Suprapubic skin (tissue), 4 donors: ENCODE measurements at regions not wholly inside any gene's neighbourhood (a gene's known extent, or its start where the extent isn't known, plus 50 kb on each side); places are given as distances from the start of the nearest gene placed in this dataset.
A peak's percentile ranks its signal among the peaks of the same experiment; 100 is the strongest.

Experiments used
- DNase-seq, 2 donors: peaks; one replicate each; pipeline ENCODE4 v3.0.0-alpha.2; 2019; ENCODE audit warnings: low spot score in 2 of 2
- H3K27ac ChIP-seq: fragments of 200-600 bp; sonication (generic); one replicate; pipeline ENCODE4 v1.5.1; 2019
- H3K27me3 ChIP-seq: fragments of 200-600 bp; sonication (generic); one replicate; pipeline ENCODE4 v1.5.1; 2019
- H3K36me3 ChIP-seq: fragments of 200-600 bp; sonication (generic); one replicate; pipeline ENCODE4 v1.5.1; 2019
- H3K4me1 ChIP-seq: fragments of 200-600 bp; sonication (generic); one replicate; pipeline ENCODE4 v1.5.1; 2019
- H3K4me3 ChIP-seq: fragments of 200-600 bp; sonication (generic); one replicate; pipeline ENCODE4 v1.5.1; 2019; ENCODE audit warnings: mild to moderate bottlenecking
- H3K9me3 ChIP-seq: fragments of 200-600 bp; sonication (generic); one replicate; pipeline ENCODE4 v1.5.1; 2019
- EP300 ChIP-seq: sonication (generic); formaldehyde crosslinking; IDR thresholded peaks from one replicate; pipeline ENCODE4 v1.6.1; 2017; ENCODE audit warnings: antibody characterized with exemption
- POLR2A ChIP-seq, 2 donors: fragments of 450-650 bp; IDR thresholded peaks; one replicate each; pipeline ENCODE4 v1.6.1; 2017; ENCODE audit warnings: antibody characterized with exemption in 2 of 2, mild to moderate bottlenecking in 2 of 2, moderate library complexity in 2 of 2
- POLR2AphosphoS5 ChIP-seq, 3 donors: sonication (generic); formaldehyde crosslinking; IDR thresholded peaks; one replicate each; pipeline ENCODE4 v1.6.1; 2017; ENCODE audit warnings: antibody characterized with exemption in 3 of 3
- WGBS: methylation state at CpG from one replicate; pipeline ENCODE4 v1.1.5; 2018; 5-methylcytosine and 5-hydroxymethylcytosine counted together
- TF ChIP-seq, protein P1 (sequence below), 2 donors: fragments of 200-600 bp in 1 of 2; fragments of 450-650 bp in 1 of 2; sonication (generic) in 1 of 2; IDR thresholded peaks; one replicate each; pipeline ENCODE4 v1.5.1; 2016 to 2019; ENCODE audit warnings: antibody characterized with exemption in 2 of 2, mild to moderate bottlenecking in 1 of 2, moderate library complexity in 1 of 2

DNA sequence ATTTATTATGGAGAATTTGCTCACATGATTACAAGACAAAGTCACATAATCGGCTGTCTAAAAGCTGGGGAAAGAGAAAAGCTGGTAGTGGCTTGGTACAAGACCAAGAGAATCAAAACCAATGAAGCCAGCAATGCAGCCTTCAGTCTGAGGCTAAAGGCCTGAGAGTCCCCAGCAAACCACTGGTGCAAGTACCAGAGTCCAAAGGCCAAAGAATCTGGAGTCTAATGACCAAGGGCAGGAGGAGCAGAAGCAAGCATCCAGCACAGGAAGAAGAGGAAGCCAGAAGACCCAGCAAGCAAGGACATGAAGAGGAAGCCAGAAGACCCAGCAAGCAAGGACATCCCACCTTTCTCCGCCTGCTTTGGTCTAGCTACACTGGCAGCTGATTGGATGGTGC lies 250.6 kb upstream of the SALL1 start:
- TF ChIP-seq POLR2A (IDR thresholded peaks at IDR 0.05) (no peak), EP300 (no peak), POLR2AphosphoS5 (IDR thresholded peaks at IDR 0.05) (no peak)
- TF ChIP-seq, protein P1, sequence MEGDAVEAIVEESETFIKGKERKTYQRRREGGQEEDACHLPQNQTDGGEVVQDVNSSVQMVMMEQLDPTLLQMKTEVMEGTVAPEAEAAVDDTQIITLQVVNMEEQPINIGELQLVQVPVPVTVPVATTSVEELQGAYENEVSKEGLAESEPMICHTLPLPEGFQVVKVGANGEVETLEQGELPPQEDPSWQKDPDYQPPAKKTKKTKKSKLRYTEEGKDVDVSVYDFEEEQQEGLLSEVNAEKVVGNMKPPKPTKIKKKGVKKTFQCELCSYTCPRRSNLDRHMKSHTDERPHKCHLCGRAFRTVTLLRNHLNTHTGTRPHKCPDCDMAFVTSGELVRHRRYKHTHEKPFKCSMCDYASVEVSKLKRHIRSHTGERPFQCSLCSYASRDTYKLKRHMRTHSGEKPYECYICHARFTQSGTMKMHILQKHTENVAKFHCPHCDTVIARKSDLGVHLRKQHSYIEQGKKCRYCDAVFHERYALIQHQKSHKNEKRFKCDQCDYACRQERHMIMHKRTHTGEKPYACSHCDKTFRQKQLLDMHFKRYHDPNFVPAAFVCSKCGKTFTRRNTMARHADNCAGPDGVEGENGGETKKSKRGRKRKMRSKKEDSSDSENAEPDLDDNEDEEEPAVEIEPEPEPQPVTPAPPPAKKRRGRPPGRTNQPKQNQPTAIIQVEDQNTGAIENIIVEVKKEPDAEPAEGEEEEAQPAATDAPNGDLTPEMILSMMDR (IDR thresholded peaks at IDR 0.05), result no peak
- no peaks in the 10 kb centered on the region for H3K27me3 ChIP-seq
- 91% methylated on average over 2 of the region's 2 CpGs for WGBS
- no peak overlapping the region for H3K4me3 ChIP-seq
- DNase-seq, result no peak
- no peaks in the 10 kb centered on the region for H3K9me3 ChIP-seq
- H3K36me3 ChIP-seq, result no peaks in the 10 kb centered on the region
- H3K27ac ChIP-seq, result no peak overlapping the region
- no peaks in the 10 kb centered on the region for H3K4me1 ChIP-seq

DNA sequence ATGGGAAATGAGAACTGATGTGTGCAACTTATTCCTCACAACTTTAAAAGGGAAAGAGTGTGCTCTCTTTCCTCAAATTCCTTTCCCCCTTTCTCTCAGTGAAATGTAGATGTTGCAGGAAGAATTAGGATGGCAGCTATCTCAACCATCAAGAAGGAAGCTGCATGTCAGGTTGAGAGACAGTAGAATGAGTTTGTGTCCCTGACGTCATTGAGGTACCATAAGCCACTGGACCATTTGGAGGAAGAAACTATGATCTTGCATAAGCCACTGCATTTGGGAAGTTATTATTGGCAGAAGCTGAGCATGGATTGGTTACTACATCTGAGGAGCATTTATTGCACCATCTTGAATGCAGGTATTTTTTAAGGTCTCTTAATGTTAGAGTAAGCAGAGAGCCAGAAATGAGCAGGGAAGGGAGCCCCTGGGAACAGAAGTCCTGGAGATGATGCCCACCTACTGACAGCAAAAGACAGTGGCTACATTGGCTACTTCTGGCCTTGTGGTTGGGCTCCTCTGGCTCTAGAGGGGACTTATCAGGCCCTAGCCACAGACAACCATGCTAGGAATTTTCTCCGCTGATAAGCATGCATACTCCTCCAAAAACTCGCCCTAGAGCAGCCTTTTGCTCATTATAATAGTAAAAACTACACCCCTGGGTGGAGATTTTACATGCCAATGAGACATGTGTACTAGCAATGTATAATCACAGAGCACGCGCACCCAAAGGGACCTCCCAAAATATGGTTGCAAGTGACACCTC lies 249.0 kb upstream of the SALL1 start:
- TF ChIP-seq POLR2A (IDR thresholded peaks at IDR 0.05), result no peak
- TF ChIP-seq, protein P1 (IDR thresholded peaks at IDR 0.05), result no peak
- no peak for TF ChIP-seq POLR2AphosphoS5 (IDR thresholded peaks at IDR 0.05)
- TF ChIP-seq EP300, result no peak
- H3K9me3 ChIP-seq, result no peaks in the 10 kb centered on the region
- DNase-seq, result no peak
- 94% methylated on average over 5 of the region's 5 CpGs for whole genome bisulfite sequencing
- H3K27ac ChIP-seq, result no peak overlapping the region
- no peaks in the 10 kb centered on the region for H3K4me1 ChIP-seq
- no peaks in the 10 kb centered on the region for H3K36me3 ChIP-seq
- H3K27me3 ChIP-seq, result no peaks in the 10 kb centered on the region
- no peak overlapping the region for H3K4me3 ChIP-seq

DNA sequence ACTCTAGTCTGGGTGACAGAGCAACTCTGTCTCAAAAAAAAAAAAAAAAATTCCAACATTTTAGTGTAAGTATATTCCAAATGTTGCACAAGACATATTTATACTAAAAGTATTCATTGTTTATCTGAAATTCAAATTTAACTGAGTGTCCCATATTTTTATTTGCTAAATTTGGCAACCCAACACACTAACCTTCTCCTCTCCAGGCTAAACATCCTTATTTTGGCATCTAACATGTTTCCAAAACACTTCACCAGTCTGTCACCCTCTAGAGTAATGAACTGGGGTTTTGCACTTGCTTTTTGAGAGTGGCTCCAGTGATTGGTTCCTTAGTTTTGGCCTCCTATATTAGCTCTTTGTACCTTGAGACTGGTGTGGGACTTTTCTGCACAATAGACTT lies 243.4 kb upstream of the SALL1 start:
- no peaks in the 10 kb centered on the region for H3K27me3 ChIP-seq
- no peaks in the 10 kb centered on the region for H3K36me3 ChIP-seq
- no peak overlapping the region for H3K27ac ChIP-seq
- H3K4me3 ChIP-seq, result no peak overlapping the region
- no peaks in the 10 kb centered on the region for H3K9me3 ChIP-seq
- no peak for DNase-seq
- H3K4me1 ChIP-seq, result peaks cover 3% of the 10 kb centered on the region
- TF ChIP-seq POLR2A (IDR thresholded peaks at IDR 0.05) (no peak), POLR2AphosphoS5 (IDR thresholded peaks at IDR 0.05) (no peak), EP300 (no peak)
- TF ChIP-seq, protein P1 (IDR thresholded peaks at IDR 0.05), result no peak

DNA sequence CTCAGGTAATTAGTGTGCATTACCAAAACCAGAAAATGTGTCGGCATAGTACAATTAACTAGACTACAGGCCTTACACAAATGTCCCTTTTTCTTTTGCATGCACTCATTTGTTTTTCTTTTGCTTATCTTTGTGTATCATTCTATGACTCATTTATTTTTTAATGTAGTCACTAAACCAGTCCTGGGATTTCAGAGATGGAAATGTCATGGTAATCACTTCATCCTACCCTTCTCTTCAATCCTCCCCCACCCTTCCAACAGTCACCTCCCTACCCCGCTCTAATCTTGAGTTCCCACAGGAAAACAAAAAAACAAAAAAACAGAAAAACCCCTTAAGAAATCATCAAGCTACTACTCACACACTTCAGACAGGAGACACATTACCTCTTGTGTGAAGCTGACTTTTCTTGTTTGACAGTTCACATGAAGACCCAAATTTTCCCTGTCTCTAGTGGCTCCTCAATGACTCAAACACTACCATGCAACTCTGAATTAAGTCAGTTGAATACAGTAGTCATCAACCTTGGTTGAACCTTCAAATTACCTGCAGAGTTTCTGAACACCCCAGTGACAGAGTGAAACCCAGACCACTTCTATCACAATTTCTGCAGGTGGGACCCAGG lies 242.4 kb upstream of the SALL1 start:
- Histone ChIP-seq H3K27me3 (no peaks in the 10 kb centered on the region), H3K4me3 (no peak overlapping the region), H3K36me3 (no peaks in the 10 kb centered on the region), H3K9me3 (no peaks in the 10 kb centered on the region), H3K27ac (no peak overlapping the region), H3K4me1 (peaks cover 3% of the 10 kb centered on the region)
- 80% methylated on average over 2 of the region's 2 CpGs for WGBS
- DNase-seq, result no peak
- TF ChIP-seq EP300 (no peak), POLR2AphosphoS5 (IDR thresholded peaks at IDR 0.05) (no peak), POLR2A (IDR thresholded peaks at IDR 0.05) (no peak)
- TF ChIP-seq, protein P1 (IDR thresholded peaks at IDR 0.05), result no peak

DNA sequence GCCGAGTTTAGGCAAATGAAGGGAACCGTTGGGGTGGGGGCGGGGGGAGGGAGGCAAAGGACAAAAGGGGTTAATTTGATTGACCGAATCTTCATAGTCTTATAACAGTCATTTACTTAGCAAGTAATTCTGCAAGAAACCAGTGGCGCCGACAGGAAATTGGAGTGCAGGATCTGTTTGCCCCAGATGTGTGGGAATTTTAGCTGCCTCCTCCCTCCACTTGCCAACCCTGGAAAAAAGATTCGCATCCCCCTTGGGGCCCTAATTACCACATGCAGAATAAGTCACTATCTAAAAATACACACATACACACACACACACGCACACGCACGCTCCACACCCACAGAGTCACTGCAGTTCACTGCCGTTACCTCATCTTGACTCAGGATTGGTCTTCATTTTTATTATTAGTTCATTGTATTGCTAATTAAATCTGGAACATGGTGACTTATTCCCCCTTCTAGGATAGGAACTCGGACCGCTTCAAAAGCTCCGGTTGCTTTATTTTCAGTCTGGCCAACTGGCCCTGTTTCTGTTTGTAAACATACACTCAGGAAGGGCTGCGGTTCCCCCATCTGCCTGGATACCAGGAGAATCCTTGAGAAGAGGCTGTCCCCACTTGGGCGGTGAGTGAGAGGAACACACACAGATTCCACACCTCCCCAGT lies 241.6 kb upstream of the SALL1 start:
- Histone ChIP-seq H3K4me3 (no peak overlapping the region), H3K9me3 (no peaks in the 10 kb centered on the region), H3K4me1 (peaks cover 3% of the 10 kb centered on the region), H3K27me3 (no peaks in the 10 kb centered on the region), H3K36me3 (no peaks in the 10 kb centered on the region), H3K27ac (no peak overlapping the region)
- peak in 1 of 2 donors; percentile 72 for DNase-seq
- WGBS, result 36% methylated on average over 16 of the region's 16 CpGs
- TF ChIP-seq POLR2A (IDR thresholded peaks at IDR 0.05) (no peak), POLR2AphosphoS5 (IDR thresholded peaks at IDR 0.05) (peak in 1 of 3 donors; percentile 22)
